ENCODE measurements at regions not wholly inside any gene's neighbourhood (a gene's known extent, or its start where the extent isn't known, plus 50 kb on each side); places are given as distances from the start of the nearest gene placed in this dataset.

GRCh38 chr3:171960159-171960558, 79.2 kb upstream of the FNDC3B start:
- H3K4me1 ChIP-seq: peaks cover 0 to 7% (median 0%) of the 10 kb centered on the region in 4 donors
- no peak for TF ChIP-seq EP300 (IDR thresholded peaks at IDR 0.05)
- TF ChIP-seq POLR2A (IDR thresholded peaks at IDR 0.05): no peak
- no peak for TF ChIP-seq CTCF (IDR thresholded peaks at IDR 0.05)
- H3K9me3 ChIP-seq: no peaks in the 10 kb centered on the region
- WGBS, 5 donors: 84 to 90% (median 86%) methylated on average over 4 of the region's 4 CpGs
- intact Hi-C loops (cut with DNase I; ENCODE audit: low total_unique reads): no loop called here
- H3K36me3 ChIP-seq: no peaks in the 10 kb centered on the region
- H3K27ac ChIP-seq: no peak overlapping the region
- no peak for DNase-seq
- H3K4me3 ChIP-seq: no peak overlapping the region
- no peaks in the 10 kb centered on the region for H3K27me3 ChIP-seq

GRCh38 chr3:171962137-171962720, 77.1 kb upstream of the FNDC3B start:
- intact Hi-C loops (cut with DNase I; ENCODE audit: low total_unique reads): no loop called here
- H3K36me3 ChIP-seq: no peaks in the 10 kb centered on the region
- no peak overlapping the region for H3K4me3 ChIP-seq
- H3K27ac ChIP-seq: no peak overlapping the region
- no peak for TF ChIP-seq POLR2AphosphoS5 (IDR thresholded peaks at IDR 0.05)
- no peak for TF ChIP-seq POLR2A (IDR thresholded peaks at IDR 0.05)
- no peak for TF ChIP-seq EP300 (IDR thresholded peaks at IDR 0.05)
- TF ChIP-seq CTCF (IDR thresholded peaks at IDR 0.05): no peak
- no peak for DNase-seq
- no peaks in the 10 kb centered on the region for H3K27me3 ChIP-seq
- WGBS, 5 donors: 80 to 88% (median 83%) methylated on average over 7 of the region's 7 CpGs
- no peaks in the 10 kb centered on the region for H3K9me3 ChIP-seq
- H3K4me1 ChIP-seq: peaks cover 0 to 16% (median 8%) of the 10 kb centered on the region in 4 donors

GRCh38 chr3:171963546-171963945, 75.8 kb upstream of the FNDC3B start:
- H3K4me1 ChIP-seq: peaks cover 0 to 16% (median 11%) of the 10 kb centered on the region in 4 donors
- H3K36me3 ChIP-seq: no peaks in the 10 kb centered on the region
- DNase-seq: no peak
- H3K9me3 ChIP-seq: no peaks in the 10 kb centered on the region
- no peak overlapping the region for H3K4me3 ChIP-seq
- no peak overlapping the region for H3K27ac ChIP-seq
- no peak for TF ChIP-seq POLR2AphosphoS5 (IDR thresholded peaks at IDR 0.05)
- TF ChIP-seq POLR2A (IDR thresholded peaks at IDR 0.05): no peak
- no peak for TF ChIP-seq CTCF (IDR thresholded peaks at IDR 0.05)
- no peak for TF ChIP-seq EP300 (IDR thresholded peaks at IDR 0.05)
- intact Hi-C loops (cut with DNase I; ENCODE audit: low total_unique reads): no loop called here
- WGBS, 5 donors: 93 to 99% (median 98%) methylated on average over 3 of the region's 3 CpGs
- H3K27me3 ChIP-seq: no peaks in the 10 kb centered on the region

GRCh38 chr3:171965067-171965712, 74.2 kb upstream of the FNDC3B start:
- H3K36me3 ChIP-seq: no peaks in the 10 kb centered on the region
- TF ChIP-seq POLR2AphosphoS5 (IDR thresholded peaks at IDR 0.05) (no peak), POLR2A (IDR thresholded peaks at IDR 0.05) (no peak), EP300 (IDR thresholded peaks at IDR 0.05) (no peak), CTCF (IDR thresholded peaks at IDR 0.05) (no peak)
- no peaks in the 10 kb centered on the region for H3K27me3 ChIP-seq
- peaks cover 0 to 16% (median 11%) of the 10 kb centered on the region in 4 donors for H3K4me1 ChIP-seq
- WGBS, 5 donors: 86 to 94% (median 90%) methylated on average over 6 of the region's 6 CpGs
- no peaks in the 10 kb centered on the region for H3K9me3 ChIP-seq
- H3K4me3 ChIP-seq: no peak overlapping the region
- H3K27ac ChIP-seq: no peak overlapping the region
- DNase-seq: no peak
- intact Hi-C loops (cut with DNase I; ENCODE audit: low total_unique reads): no loop called here
